GM23248 (cell line): ENCODE measurements at regions not wholly inside any gene's neighbourhood (a gene's known extent, or its start where the extent isn't known, plus 50 kb on each side); places are given as distances from the start of the nearest gene placed in this dataset.

Source experiments
- DNase-seq: peaks from one replicate; pipeline ENCODE4 v3.0.0-alpha.2; 2015
- H2AFZ ChIP-seq: fragments of 200-600 bp; sonication (generic); 2 replicates; pipeline ENCODE4 v1.6.1; 2016; ENCODE audit warnings: antibody characterized with exemption
- H3F3A ChIP-seq: fragments of 200-600 bp; sonication (generic); 2 replicates; pipeline ENCODE4 v1.6.1; 2016; ENCODE audit warnings: mild to moderate bottlenecking, antibody characterized with exemption, mixed run types; ENCODE audit not compliant: insufficient read depth
- H3K27ac ChIP-seq: fragments of 200-600 bp; sonication (generic); 2 replicates; pipeline ENCODE4 v1.5.1; 2016; ENCODE audit warnings: mild to moderate bottlenecking
- H3K27me3 ChIP-seq: fragments of 200-600 bp; sonication (generic); replicated peaks from 2 replicates; pipeline ENCODE4 v1.6.1; 2016; ENCODE audit warnings: mild to moderate bottlenecking; ENCODE audit not compliant: insufficient read depth
- H3K36me3 ChIP-seq: fragments of 200-600 bp; sonication (generic); 2 replicates; pipeline ENCODE4 v1.6.1; 2016; ENCODE audit warnings: low read depth, mild to moderate bottlenecking
- H3K4me1 ChIP-seq: fragments of 200-600 bp; sonication (generic); 2 replicates; pipeline ENCODE4 v1.6.1; 2016; ENCODE audit warnings: mild to moderate bottlenecking; ENCODE audit not compliant: insufficient read depth
- H3K4me2 ChIP-seq: fragments of 200-600 bp; sonication (generic); one replicate; pipeline ENCODE4 v1.6.1; 2016; ENCODE audit warnings: mild to moderate bottlenecking; ENCODE audit not compliant: unreplicated experiment
- H3K4me3 ChIP-seq: fragments of 200-600 bp; sonication (generic); 2 replicates; pipeline ENCODE4 v1.5.1; 2016; ENCODE audit warnings: mild to moderate bottlenecking
- H3K79me2 ChIP-seq: fragments of 200-600 bp; sonication (generic); 2 replicates; pipeline ENCODE4 v1.6.1; 2016; ENCODE audit warnings: mild to moderate bottlenecking; ENCODE audit not compliant: insufficient read depth
- H3K9ac ChIP-seq: fragments of 200-600 bp; sonication (generic); 2 replicates; pipeline ENCODE4 v1.6.1; 2016; ENCODE audit warnings: mild to moderate bottlenecking
- H3K9me2 ChIP-seq: fragments of 200-600 bp; sonication (generic); 2 replicates; pipeline ENCODE4 v1.6.1; 2016; ENCODE audit warnings: mixed run types, mild to moderate bottlenecking, moderate library complexity; ENCODE audit not compliant: insufficient read depth
- H3K9me3 ChIP-seq: fragments of 200-600 bp; sonication (generic); one replicate; pipeline ENCODE4 v1.6.1; 2017; ENCODE audit warnings: low read depth
- H4K20me1 ChIP-seq: fragments of 200-600 bp; sonication (generic); 2 replicates; pipeline ENCODE4 v1.6.0; 2016; ENCODE audit not compliant: insufficient read depth
- EZH2 ChIP-seq: fragments of 200-600 bp; sonication (generic); IDR thresholded peaks from 2 replicates; pipeline ENCODE4 v1.6.1; 2018; ENCODE audit warnings: antibody characterized with exemption, mild to moderate bottlenecking; ENCODE audit not compliant: insufficient read depth, poor library complexity, severe bottlenecking
- EZH2phosphoT487 ChIP-seq: fragments of 200-600 bp; sonication (generic); IDR thresholded peaks from 2 replicates; pipeline ENCODE4 v1.6.1; 2018; ENCODE audit warnings: antibody characterized with exemption, moderate library complexity, mild to moderate bottlenecking, low read depth; ENCODE audit not compliant: insufficient read depth
- WGBS, 2 experiments: methylation state at CpG; one replicate each; pipeline ENCODE4 v1.1.6; 2015 to 2017; ENCODE audit warnings: low lambda C conversion rate in 2 of 2, low coverage in 1 of 2; ENCODE audit errors: missing lambda C conversion rate in 2 of 2; 5-methylcytosine and 5-hydroxymethylcytosine counted together
- in situ Hi-C: fragments of 300-500 bp; cut with MboI; formaldehyde crosslinking; loops from 2 replicates; pipeline ENCODE4 v1.15.0; 2020

GRCh38 chr3:153958635-153959595 lies 162.3 kb upstream of the ARHGEF26 start:
- no peak overlapping the region for H3K9ac ChIP-seq
- no peak overlapping the region for H2AFZ ChIP-seq
- no peaks in the 10 kb centered on the region for H3K27me3 ChIP-seq
- H3K9me2 ChIP-seq = no peaks in the 10 kb centered on the region; the same call in 1 of the 2 replicates
- TF ChIP-seq EZH2 (no peak), EZH2phosphoT487 (no peak)
- no peak overlapping the region for H3K27ac ChIP-seq
- DNase-seq = peak; percentile 46
- in situ Hi-C loops = no loop called here
- H3K4me3 ChIP-seq = no peak overlapping the region
- WGBS, 2 experiments = 34 to 37% methylated on average over 9 of the region's 9 CpGs
- H3K9me3 ChIP-seq = no peaks in the 10 kb centered on the region
- no peaks in the 10 kb centered on the region for H4K20me1 ChIP-seq
- no peaks in the 10 kb centered on the region for H3K4me1 ChIP-seq
- H3K79me2 ChIP-seq = no peaks in the 10 kb centered on the region
- H3F3A ChIP-seq = no peaks in the 10 kb centered on the region
- no peak overlapping the region for H3K4me2 ChIP-seq
- H3K36me3 ChIP-seq = no peaks in the 10 kb centered on the region

- H3F3A ChIP-seq = no peaks in the 10 kb centered on the region
- no peaks in the 10 kb centered on the region for H4K20me1 ChIP-seq
- no peaks in the 10 kb centered on the region for H3K9me2 ChIP-seq
- TF ChIP-seq EZH2phosphoT487 = no peak
- no peak for TF ChIP-seq EZH2
- H3K27me3 ChIP-seq = no peaks in the 10 kb centered on the region
- no peaks in the 10 kb centered on the region for H3K4me1 ChIP-seq
- no peaks in the 10 kb centered on the region for H3K79me2 ChIP-seq
- no peak overlapping the region for H3K4me3 ChIP-seq
- peak; percentile 21 for DNase-seq
- H3K36me3 ChIP-seq = no peaks in the 10 kb centered on the region
- H2AFZ ChIP-seq = no peak overlapping the region
- no peak overlapping the region for H3K4me2 ChIP-seq
- H3K9me3 ChIP-seq = no peaks in the 10 kb centered on the region
- in situ Hi-C loops = no loop called here
- no peak overlapping the region for H3K27ac ChIP-seq
- 11 to 20% methylated on average over 3 of the region's 3 CpGs for WGBS, 2 experiments
- H3K9ac ChIP-seq = no peak overlapping the region
These were observed 160.6 kb upstream of the ARHGEF26 start for GRCh38 chr3:153960458-153961074.

DNA sequence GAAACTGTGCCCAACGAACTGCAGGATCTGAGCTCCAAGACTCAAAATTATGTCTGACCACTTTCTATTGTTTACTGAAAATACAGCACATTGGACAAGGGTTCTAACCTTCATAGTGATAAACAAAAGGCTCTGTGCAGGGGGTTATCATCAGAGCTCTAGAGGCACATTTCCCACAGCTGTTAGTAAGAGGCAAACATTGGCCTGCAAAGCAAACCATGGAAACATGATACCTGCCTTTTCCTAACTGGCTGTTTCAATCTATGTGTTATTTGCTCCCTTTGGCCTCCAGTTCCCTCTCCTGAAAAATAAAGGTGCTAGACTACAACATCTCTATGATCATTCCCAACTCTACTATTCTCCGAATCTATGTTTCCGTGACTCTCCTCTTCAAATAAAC lies 159.7 kb upstream of the ARHGEF26 start:
- Histone ChIP-seq H3K27me3 (no peaks in the 10 kb centered on the region), H3F3A (no peaks in the 10 kb centered on the region), H3K36me3 (no peaks in the 10 kb centered on the region), H3K9ac (no peak overlapping the region), H3K9me3 (no peaks in the 10 kb centered on the region), H4K20me1 (no peaks in the 10 kb centered on the region), H3K4me2 (no peak overlapping the region), H2AFZ (no peak overlapping the region), H3K27ac (no peak overlapping the region), H3K4me1 (no peaks in the 10 kb centered on the region), H3K9me2 (no peaks in the 10 kb centered on the region), H3K4me3 (no peak overlapping the region), H3K79me2 (no peaks in the 10 kb centered on the region)
- DNase-seq = no peak
- 60 to 61% methylated on average over 3 of the region's 3 CpGs for WGBS, 2 experiments
- in situ Hi-C loops = no loop called here
- no peak for TF ChIP-seq EZH2
- TF ChIP-seq EZH2phosphoT487 = no peak

GRCh38 chr3:153963012-153963411 lies 158.2 kb upstream of the ARHGEF26 start:
- Histone ChIP-seq H3K4me3 (no peak overlapping the region), H3K27me3 (no peaks in the 10 kb centered on the region), H3K4me2 (no peak overlapping the region), H2AFZ (no peak overlapping the region), H3K36me3 (no peaks in the 10 kb centered on the region), H3K4me1 (no peaks in the 10 kb centered on the region), H4K20me1 (no peaks in the 10 kb centered on the region), H3K79me2 (no peaks in the 10 kb centered on the region), H3K27ac (no peak overlapping the region), H3K9me2 (no peaks in the 10 kb centered on the region), H3F3A (no peaks in the 10 kb centered on the region), H3K9ac (no peak overlapping the region), H3K9me3 (no peaks in the 10 kb centered on the region)
- TF ChIP-seq EZH2phosphoT487 (no peak), EZH2 (no peak)
- no peak for DNase-seq
- in situ Hi-C loops = no loop called here
- WGBS, 2 experiments = 28 to 30% methylated on average over 2 of the region's 2 CpGs
